GM12891 (cell line): ENCODE measurements at regions not wholly inside any gene's neighbourhood (a gene's known extent, or its start where the extent isn't known, plus 50 kb on each side); places are given as distances from the start of the nearest gene placed in this dataset.

Experiments
- PAX5 ChIP-seq: IDR thresholded peaks from 2 replicates; pipeline ENCODE4 v1.6.1; 2011; ENCODE audit warnings: low read length, moderate library complexity, mild to moderate bottlenecking; ENCODE audit not compliant: insufficient read depth, severe bottlenecking
- POLR2A ChIP-seq: IDR thresholded peaks from 2 replicates; pipeline ENCODE4 v1.6.1; 2011; ENCODE audit warnings: low read depth, low read length, control low read depth
- POLR2AphosphoS5 ChIP-seq: IDR thresholded peaks from 2 replicates; pipeline ENCODE4 v1.6.1; 2011; ENCODE audit warnings: low read depth, low read length, control low read depth
- POU2F2 ChIP-seq: IDR thresholded peaks from 2 replicates; pipeline ENCODE4 v1.6.1; 2011; ENCODE audit warnings: low read depth, mild to moderate bottlenecking, control low read depth, low read length, moderate library complexity
- SPI1 ChIP-seq: IDR thresholded peaks from 2 replicates; pipeline ENCODE4 v1.6.1; 2011; ENCODE audit warnings: low read depth, low read length, control low read depth

GRCh38 chr3:127411083-127411727, 123.4 kb upstream of the PRR20G start:
- TF ChIP-seq POLR2AphosphoS5 (no peak), POLR2A (no peak), POU2F2 (no peak), SPI1 (no peak), PAX5 (no peak)
